Nephron (organoid): ENCODE measurements at regions not wholly inside any gene's neighbourhood (a gene's known extent, or its start where the extent isn't known, plus 50 kb on each side); places are given as distances from the start of the nearest gene placed in this dataset.

ENCODE experiments used
- H3K27ac Mint-ChIP-seq, 3 experiments: 2 replicates each; pipeline ENCODE4 v1.8.0; 2020; ENCODE audit warnings: mixed read lengths in 3 of 3, mild to moderate bottlenecking in 2 of 3, moderate library complexity in 1 of 3
- H3K27me3 Mint-ChIP-seq: 2 replicates; pipeline ENCODE4 v1.8.0; 2021; ENCODE audit warnings: low read depth, mild to moderate bottlenecking, moderate library complexity, mixed read lengths
- H3K36me3 Mint-ChIP-seq: 2 replicates; pipeline ENCODE4 v1.8.0; 2020; ENCODE audit warnings: low read depth, mixed read lengths
- H3K4me1 Mint-ChIP-seq: 2 replicates; pipeline ENCODE4 v1.8.0; 2020; ENCODE audit warnings: mixed read lengths
- H3K4me3 Mint-ChIP-seq, 3 experiments: 2 replicates each; pipeline ENCODE4 v1.8.0; 2020; ENCODE audit warnings: mild to moderate bottlenecking in 3 of 3, mixed read lengths in 3 of 3, moderate library complexity in 2 of 3
- H3K9me3 Mint-ChIP-seq: 2 replicates; pipeline ENCODE4 v1.8.0; 2020; ENCODE audit warnings: mixed read lengths
- TF ChIP-seq, protein P1 (sequence below), 3 experiments: fragments of 200-600 bp; sonication (generic); IDR thresholded peaks; one replicate each; pipeline ENCODE4 v1.5.0; 2021; ENCODE audit warnings: antibody characterized with exemption in 3 of 3; ENCODE audit not compliant: unreplicated experiment in 3 of 3

DNA sequence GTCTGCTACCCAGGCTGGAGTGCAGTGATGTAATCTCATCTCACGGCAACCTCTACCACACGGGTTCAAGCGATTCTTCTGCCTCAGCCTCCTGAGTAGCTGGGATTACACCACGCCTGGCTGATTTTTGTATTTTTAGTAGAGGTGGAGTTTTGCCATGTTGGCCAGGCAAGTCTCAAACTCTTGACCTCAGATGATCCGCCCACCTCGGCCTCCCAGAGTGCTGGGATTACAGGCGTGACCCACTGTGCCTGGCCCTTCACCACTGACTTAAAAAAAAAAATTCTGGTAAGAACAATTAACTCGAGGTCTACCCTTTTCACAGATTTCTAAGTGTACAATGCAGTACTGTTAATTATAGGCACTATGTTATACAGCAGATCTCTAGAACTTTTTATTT lies 279.4 kb downstream of the PARN start:
- Mint-ChIP-seq H3K27ac (no peak overlapping the region), H3K9me3 (no peaks in the 10 kb centered on the region), H3K4me3 (no peak overlapping the region), H3K36me3 (no peaks in the 10 kb centered on the region), H3K27me3 (peaks cover 15% of the 10 kb centered on the region), H3K4me1 (peaks cover 10% of the 10 kb centered on the region)
- TF ChIP-seq, protein P1, sequence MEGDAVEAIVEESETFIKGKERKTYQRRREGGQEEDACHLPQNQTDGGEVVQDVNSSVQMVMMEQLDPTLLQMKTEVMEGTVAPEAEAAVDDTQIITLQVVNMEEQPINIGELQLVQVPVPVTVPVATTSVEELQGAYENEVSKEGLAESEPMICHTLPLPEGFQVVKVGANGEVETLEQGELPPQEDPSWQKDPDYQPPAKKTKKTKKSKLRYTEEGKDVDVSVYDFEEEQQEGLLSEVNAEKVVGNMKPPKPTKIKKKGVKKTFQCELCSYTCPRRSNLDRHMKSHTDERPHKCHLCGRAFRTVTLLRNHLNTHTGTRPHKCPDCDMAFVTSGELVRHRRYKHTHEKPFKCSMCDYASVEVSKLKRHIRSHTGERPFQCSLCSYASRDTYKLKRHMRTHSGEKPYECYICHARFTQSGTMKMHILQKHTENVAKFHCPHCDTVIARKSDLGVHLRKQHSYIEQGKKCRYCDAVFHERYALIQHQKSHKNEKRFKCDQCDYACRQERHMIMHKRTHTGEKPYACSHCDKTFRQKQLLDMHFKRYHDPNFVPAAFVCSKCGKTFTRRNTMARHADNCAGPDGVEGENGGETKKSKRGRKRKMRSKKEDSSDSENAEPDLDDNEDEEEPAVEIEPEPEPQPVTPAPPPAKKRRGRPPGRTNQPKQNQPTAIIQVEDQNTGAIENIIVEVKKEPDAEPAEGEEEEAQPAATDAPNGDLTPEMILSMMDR (IDR thresholded peaks at IDR 0.05; ENCODE audit: unreplicated experiment in 3 of 3): no peak

DNA sequence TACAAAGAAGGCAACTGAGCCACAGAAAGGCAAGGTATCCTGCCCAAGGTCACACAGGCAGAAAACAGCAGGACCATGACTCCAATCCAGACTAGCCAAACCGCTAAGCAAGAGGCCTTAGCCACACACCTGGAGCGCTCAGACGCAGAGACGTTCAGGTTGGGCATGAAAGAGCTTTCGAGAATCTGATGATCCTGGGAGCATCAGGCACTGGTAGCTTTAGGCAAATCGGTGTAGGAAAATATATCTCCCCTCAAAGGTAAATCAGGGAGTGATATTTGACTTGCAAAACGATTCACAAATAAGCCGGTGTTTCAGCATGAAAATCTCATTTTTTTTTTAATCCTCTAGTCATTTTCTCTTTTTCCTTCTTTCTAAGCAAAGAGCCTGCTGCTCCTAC lies 279.0 kb downstream of the MRTFB start:
- H3K27ac Mint-ChIP-seq: no peak overlapping the region
- no peaks in the 10 kb centered on the region for H3K9me3 Mint-ChIP-seq
- H3K4me3 Mint-ChIP-seq: no peak overlapping the region

DNA sequence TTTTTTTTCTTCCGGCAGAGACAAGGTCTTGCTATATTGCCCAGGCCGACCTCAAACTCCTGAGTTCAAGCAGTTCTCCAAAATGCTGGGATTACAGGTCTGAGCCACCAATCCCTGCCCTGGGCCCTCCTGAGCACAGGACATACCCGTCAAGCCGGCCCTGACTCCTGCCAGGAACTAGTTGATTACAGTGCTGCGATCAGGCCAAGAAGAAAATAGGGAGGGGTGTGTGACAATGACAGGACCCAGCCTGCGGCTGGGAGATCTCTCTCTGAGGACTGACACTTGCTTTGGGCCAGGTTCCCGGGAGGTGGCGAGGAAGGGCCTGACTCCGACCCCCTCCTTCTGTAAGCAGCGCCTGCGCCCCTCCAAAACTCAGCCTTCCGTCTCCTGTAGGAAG lies 276.6 kb downstream of the MRTFB start:
- peaks cover 11% of the 10 kb centered on the region for H3K9me3 Mint-ChIP-seq
- no peaks in the 10 kb centered on the region for H3K4me1 Mint-ChIP-seq
- peaks cover 6% of the 10 kb centered on the region for H3K36me3 Mint-ChIP-seq
- no peak overlapping the region for H3K4me3 Mint-ChIP-seq
- H3K27ac Mint-ChIP-seq: no peak overlapping the region
- TF ChIP-seq, protein P1 (IDR thresholded peaks at IDR 0.05; ENCODE audit: unreplicated experiment in 3 of 3): no peak
- H3K27me3 Mint-ChIP-seq: peaks cover 10% of the 10 kb centered on the region

More for the DNA sequence above, 279.0 kb downstream of the MRTFB start:
- Mint-ChIP-seq H3K36me3 (no peaks in the 10 kb centered on the region), H3K4me1 (peaks cover 5% of the 10 kb centered on the region), H3K27me3 (peaks cover 15% of the 10 kb centered on the region)
- TF ChIP-seq, protein P1 (IDR thresholded peaks at IDR 0.05; ENCODE audit: unreplicated experiment in 3 of 3): no peak

DNA sequence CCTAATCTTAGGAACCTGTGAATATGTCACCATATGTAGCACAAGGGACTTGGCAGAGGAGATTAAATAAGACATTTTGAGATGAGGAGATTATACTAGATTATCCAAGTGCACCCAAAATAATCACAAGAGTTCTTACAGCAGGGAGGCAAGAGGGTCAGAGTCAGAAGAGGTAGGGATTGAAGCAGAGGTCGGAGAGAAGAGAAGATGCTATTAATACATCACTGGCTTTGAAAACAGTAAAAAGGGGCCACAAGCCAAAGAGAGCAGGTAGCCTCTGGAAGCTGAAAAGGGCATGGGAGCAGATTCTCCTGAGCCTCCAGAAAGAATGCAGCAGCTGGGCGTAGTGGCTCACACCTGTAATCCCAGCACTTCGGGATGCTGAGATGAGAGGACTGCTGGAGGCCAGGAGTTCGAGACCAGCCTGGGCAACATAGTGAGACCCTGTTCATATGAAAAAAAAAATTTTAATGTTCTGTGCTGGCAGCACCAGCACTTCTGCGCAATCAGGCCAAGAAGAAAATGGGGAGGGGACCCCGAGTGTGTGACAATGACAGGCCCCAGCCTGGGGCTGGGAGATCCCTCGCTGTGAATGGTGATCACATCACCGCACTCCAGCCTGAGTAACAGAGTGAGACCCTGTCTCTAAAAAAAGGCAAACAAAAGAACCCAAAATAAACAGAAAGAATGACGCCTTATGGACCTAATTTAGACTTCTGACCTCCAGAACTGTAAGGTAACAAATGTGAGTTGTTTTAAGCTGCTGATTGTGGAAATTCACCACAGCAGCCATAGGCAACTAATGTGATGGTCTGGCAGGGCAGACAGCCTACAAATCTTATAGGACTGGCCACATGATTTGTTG lies 275.4 kb downstream of the MRTFB start:
- peaks cover 6% of the 10 kb centered on the region for H3K36me3 Mint-ChIP-seq
- H3K4me3 Mint-ChIP-seq: no peak overlapping the region
- H3K27ac Mint-ChIP-seq: no peak overlapping the region
- H3K4me1 Mint-ChIP-seq: no peaks in the 10 kb centered on the region
- peaks cover 19% of the 10 kb centered on the region for H3K9me3 Mint-ChIP-seq
- TF ChIP-seq, protein P1 (IDR thresholded peaks at IDR 0.05; ENCODE audit: unreplicated experiment in 3 of 3): no peak
- peaks cover 10% of the 10 kb centered on the region for H3K27me3 Mint-ChIP-seq

DNA sequence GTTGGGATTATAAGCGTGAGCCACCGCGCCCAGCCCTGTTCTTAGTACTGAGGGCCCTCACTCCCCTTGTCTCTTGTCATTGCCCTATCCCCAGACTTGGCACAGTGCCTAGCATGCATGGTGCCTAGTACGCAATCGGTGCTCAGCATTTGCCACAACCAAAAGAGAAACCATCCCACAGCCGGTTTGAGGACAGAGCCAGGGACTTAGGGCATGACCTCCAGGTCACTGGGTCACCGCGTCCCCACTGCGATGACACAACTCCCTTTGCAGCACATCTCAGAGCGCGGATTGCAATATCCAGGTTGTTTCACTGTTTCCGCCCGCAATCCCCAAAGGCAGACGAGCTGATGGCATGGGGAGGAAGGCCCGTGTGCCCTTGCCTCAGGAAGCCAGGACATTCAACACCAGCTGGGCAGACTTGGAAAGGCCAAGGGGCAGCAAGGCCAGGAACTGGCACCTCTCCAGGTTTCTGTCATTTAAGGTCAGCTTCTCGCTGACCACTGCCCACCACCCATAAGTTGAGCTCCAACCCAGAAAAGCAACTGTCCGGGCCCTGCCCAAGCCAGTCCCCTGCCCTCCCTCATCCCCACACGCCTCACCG lies 274.5 kb downstream of the MRTFB start:
- Mint-ChIP-seq H3K9me3 (peaks cover 25% of the 10 kb centered on the region), H3K4me1 (no peaks in the 10 kb centered on the region)

More for the DNA sequence above, 274.5 kb downstream of the MRTFB start:
- peaks cover 6% of the 10 kb centered on the region for H3K36me3 Mint-ChIP-seq
- peaks cover 10% of the 10 kb centered on the region for H3K27me3 Mint-ChIP-seq
- TF ChIP-seq, protein P1 (IDR thresholded peaks at IDR 0.05; ENCODE audit: unreplicated experiment in 3 of 3): no peak
- H3K4me3 Mint-ChIP-seq: no peak overlapping the region
- H3K27ac Mint-ChIP-seq: no peak overlapping the region
